GM23338 (cell line): ENCODE measurements at regions not wholly inside any gene's neighbourhood (a gene's known extent, or its start where the extent isn't known, plus 50 kb on each side); places are given as distances from the start of the nearest gene placed in this dataset.

ENCODE experiments used
- ATAC-seq: fragments of 200-7000 bp; cut with Tn5 transposase; 3 replicates; pipeline ENCODE4 v1.9.1; 2020
- DNase-seq: peaks from one replicate; pipeline ENCODE4 v3.0.0-alpha.2; 2015; ENCODE audit warnings: low spot score
- H2AFZ ChIP-seq: fragments of 200-600 bp; sonication (generic); 2 replicates; pipeline ENCODE4 v1.8.0; 2016; ENCODE audit warnings: antibody characterized with exemption, mild to moderate bottlenecking, moderate library complexity
- H3F3A ChIP-seq: fragments of 200-600 bp; sonication (generic); replicated peaks from 2 replicates; pipeline ENCODE4 v1.8.0; 2017; ENCODE audit warnings: antibody characterized with exemption, mixed run types, low read depth
- H3K27ac ChIP-seq: fragments of 200-600 bp; sonication (generic); 2 replicates; pipeline ENCODE4 v1.6.1; 2016; ENCODE audit warnings: low read depth
- H3K27me3 ChIP-seq: fragments of 200-600 bp; sonication (generic); 2 replicates; pipeline ENCODE4 v1.8.0; 2016; ENCODE audit warnings: mild to moderate bottlenecking, mixed run types, moderate library complexity; ENCODE audit not compliant: insufficient read depth
- H3K36me3 ChIP-seq: fragments of 200-600 bp; sonication (generic); 2 replicates; pipeline ENCODE4 v1.8.0; 2016; ENCODE audit warnings: mild to moderate bottlenecking; ENCODE audit not compliant: insufficient read depth
- H3K4me1 ChIP-seq: fragments of 200-600 bp; sonication (generic); 2 replicates; pipeline ENCODE4 v1.8.0; 2016; ENCODE audit warnings: mild to moderate bottlenecking, moderate library complexity; ENCODE audit not compliant: insufficient read depth
- H3K4me2 ChIP-seq: fragments of 200-600 bp; sonication (generic); 2 replicates; pipeline ENCODE4 v1.7.1; 2017; ENCODE audit warnings: mixed run types
- H3K4me3 ChIP-seq: fragments of 200-600 bp; sonication (generic); 2 replicates; pipeline ENCODE4 v1.6.1; 2016; ENCODE audit warnings: mixed run types
- H3K79me2 ChIP-seq: fragments of 200-600 bp; sonication (generic); replicated peaks from 2 replicates; pipeline ENCODE4 v1.8.0; 2017; ENCODE audit warnings: mild to moderate bottlenecking; ENCODE audit not compliant: insufficient read depth
- H3K9me2 ChIP-seq: fragments of 200-600 bp; sonication (generic); 2 replicates; pipeline ENCODE4 v1.8.0; 2017; ENCODE audit not compliant: insufficient read depth
- H4K20me1 ChIP-seq: fragments of 200-600 bp; sonication (generic); replicated peaks from 2 replicates; pipeline ENCODE4 v1.8.0; 2017; ENCODE audit warnings: mild to moderate bottlenecking; ENCODE audit not compliant: insufficient read depth
- H3K27ac Mint-ChIP-seq: 2 replicates; pipeline ENCODE4 v1.8.0; 2020; ENCODE audit warnings: inconsistent platforms, mild to moderate bottlenecking, moderate library complexity, mixed read lengths
- H3K27me3 Mint-ChIP-seq: 3 replicates; pipeline ENCODE4 v1.8.0; 2022; ENCODE audit warnings: low read depth, mild to moderate bottlenecking, moderate library complexity, mixed read lengths, inconsistent platforms; ENCODE audit not compliant: insufficient read depth, poor library complexity
- H3K36me3 Mint-ChIP-seq: 3 replicates; pipeline ENCODE4 v1.8.0; 2021; ENCODE audit warnings: low read depth, mild to moderate bottlenecking, inconsistent platforms, moderate library complexity, mixed read lengths
- H3K4me1 Mint-ChIP-seq: 3 replicates; pipeline ENCODE4 v1.8.0; 2020; ENCODE audit warnings: mild to moderate bottlenecking, inconsistent platforms, mixed read lengths
- H3K4me3 Mint-ChIP-seq: 3 replicates; pipeline ENCODE4 v1.8.0; 2021; ENCODE audit warnings: moderate library complexity, mild to moderate bottlenecking, inconsistent platforms, mixed read lengths
- H3K9me3 Mint-ChIP-seq: 3 replicates; pipeline ENCODE4 v1.8.0; 2020; ENCODE audit warnings: moderate library complexity, mild to moderate bottlenecking, inconsistent platforms, mixed read lengths
- CREB1 ChIP-seq: fragments of 250-450 bp; sonication (Bioruptor Pico); IDR thresholded peaks from 2 replicates; pipeline ENCODE4 v1.5.0; 2020; ENCODE audit warnings: low read depth, mild to moderate bottlenecking, moderate library complexity
- EZH2 ChIP-seq: fragments of 200-600 bp; sonication (generic); IDR thresholded peaks from one replicate; pipeline ENCODE4 v1.8.0; 2017; ENCODE audit warnings: antibody characterized with exemption, mild to moderate bottlenecking, low read depth; ENCODE audit not compliant: unreplicated experiment
- EZH2phosphoT487 ChIP-seq: fragments of 200-600 bp; sonication (generic); IDR thresholded peaks from one replicate; pipeline ENCODE4 v1.8.1; 2018; ENCODE audit warnings: antibody characterized with exemption; ENCODE audit not compliant: unreplicated experiment
- JUNB ChIP-seq: IDR thresholded peaks from one replicate; pipeline ENCODE4 v1.6.1; 2016; ENCODE audit warnings: antibody characterized with exemption; ENCODE audit not compliant: unreplicated experiment
- NANOG ChIP-seq: IDR thresholded peaks from 2 replicates; pipeline ENCODE4 v1.6.1; 2016; ENCODE audit warnings: antibody characterized with exemption, borderline replicate concordance
- POLR2AphosphoS5 ChIP-seq: IDR thresholded peaks from 2 replicates; pipeline ENCODE4 v1.6.1; 2016; ENCODE audit warnings: antibody characterized with exemption, low read depth
- STAT1 ChIP-seq: IDR thresholded peaks from one replicate; pipeline ENCODE4 v1.6.1; 2016; ENCODE audit warnings: antibody characterized with exemption; ENCODE audit not compliant: unreplicated experiment
- ZNF114 ChIP-seq: fragments of 250-450 bp; sonication (Bioruptor Pico); IDR thresholded peaks from 2 replicates; pipeline ENCODE4 v1.5.0; 2020; ENCODE audit warnings: mild to moderate bottlenecking, moderate library complexity
- ZNF331 ChIP-seq: fragments of 250-450 bp; sonication (Bioruptor Pico); IDR thresholded peaks from 2 replicates; pipeline ENCODE4 v1.5.0; 2020; ENCODE audit warnings: low read depth, mild to moderate bottlenecking, moderate library complexity
- TF ChIP-seq, protein P1 (sequence below): IDR thresholded peaks from 2 replicates; pipeline ENCODE4 v1.6.1; 2016; ENCODE audit warnings: antibody characterized with exemption
- TF ChIP-seq, protein P2 (sequence below): fragments of 250-450 bp; sonication (Bioruptor Pico); IDR thresholded peaks from 2 replicates; pipeline ENCODE4 v1.5.0; 2020; ENCODE audit warnings: mild to moderate bottlenecking, moderate library complexity
- TF ChIP-seq, protein P3 (sequence below), 2 experiments: fragments of 200-600 bp in 1 of 2; sonication (generic) in 1 of 2; conservative IDR thresholded peaks; 2 replicates each; pipeline versions ENCODE4 v1.5.1 to v1.6.1; 2016 to 2017; ENCODE audit warnings: antibody characterized with exemption in 2 of 2, low read depth in 2 of 2, mild to moderate bottlenecking in 2 of 2, moderate library complexity in 1 of 2
- TF ChIP-seq, protein P4 (sequence below): IDR thresholded peaks from one replicate; pipeline ENCODE4 v1.6.1; 2018; ENCODE audit warnings: antibody characterized with exemption; ENCODE audit not compliant: unreplicated experiment

GRCh38 chr13:76267216-76267615 lies 619.0 kb downstream of the KCTD12 start:
- Mint-ChIP-seq H3K9me3 (peaks cover 13% of the 10 kb centered on the region; the same call in 2 of the 3 replicates), H3K27ac (no peak overlapping the region), H3K4me1 (no peaks in the 10 kb centered on the region), H3K36me3 (no peaks in the 10 kb centered on the region), H3K27me3 (peaks cover 2% of the 10 kb centered on the region), H3K4me3 (no peak overlapping the region)
- Histone ChIP-seq H3K79me2 (no peaks in the 10 kb centered on the region), H3K4me1 (no peaks in the 10 kb centered on the region), H3K27me3 (no peaks in the 10 kb centered on the region), H3K9me2 (0 out of 2 replicates have a peak, but pooled peaks cover 4% of the 10 kb centered on the region), H4K20me1 (no peaks in the 10 kb centered on the region), H3K36me3 (no peaks in the 10 kb centered on the region), H3K27ac (no peak overlapping the region), H2AFZ (no peak overlapping the region), H3K4me3 (no peak overlapping the region), H3F3A (no peaks in the 10 kb centered on the region), H3K4me2 (no peak overlapping the region)
- TF ChIP-seq, protein P1, sequence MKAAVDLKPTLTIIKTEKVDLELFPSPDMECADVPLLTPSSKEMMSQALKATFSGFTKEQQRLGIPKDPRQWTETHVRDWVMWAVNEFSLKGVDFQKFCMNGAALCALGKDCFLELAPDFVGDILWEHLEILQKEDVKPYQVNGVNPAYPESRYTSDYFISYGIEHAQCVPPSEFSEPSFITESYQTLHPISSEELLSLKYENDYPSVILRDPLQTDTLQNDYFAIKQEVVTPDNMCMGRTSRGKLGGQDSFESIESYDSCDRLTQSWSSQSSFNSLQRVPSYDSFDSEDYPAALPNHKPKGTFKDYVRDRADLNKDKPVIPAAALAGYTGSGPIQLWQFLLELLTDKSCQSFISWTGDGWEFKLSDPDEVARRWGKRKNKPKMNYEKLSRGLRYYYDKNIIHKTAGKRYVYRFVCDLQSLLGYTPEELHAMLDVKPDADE: no peak
- TF ChIP-seq POLR2AphosphoS5 (no peak), NANOG (no peak), ZNF331 (CRISPR knock-in tag) (no peak), STAT1 (no peak), ZNF114 (CRISPR knock-in tag) (no peak), CREB1 (CRISPR knock-in tag) (no peak), EZH2 (no peak), JUNB (no peak), EZH2phosphoT487 (no peak)
- TF ChIP-seq, protein P2, sequence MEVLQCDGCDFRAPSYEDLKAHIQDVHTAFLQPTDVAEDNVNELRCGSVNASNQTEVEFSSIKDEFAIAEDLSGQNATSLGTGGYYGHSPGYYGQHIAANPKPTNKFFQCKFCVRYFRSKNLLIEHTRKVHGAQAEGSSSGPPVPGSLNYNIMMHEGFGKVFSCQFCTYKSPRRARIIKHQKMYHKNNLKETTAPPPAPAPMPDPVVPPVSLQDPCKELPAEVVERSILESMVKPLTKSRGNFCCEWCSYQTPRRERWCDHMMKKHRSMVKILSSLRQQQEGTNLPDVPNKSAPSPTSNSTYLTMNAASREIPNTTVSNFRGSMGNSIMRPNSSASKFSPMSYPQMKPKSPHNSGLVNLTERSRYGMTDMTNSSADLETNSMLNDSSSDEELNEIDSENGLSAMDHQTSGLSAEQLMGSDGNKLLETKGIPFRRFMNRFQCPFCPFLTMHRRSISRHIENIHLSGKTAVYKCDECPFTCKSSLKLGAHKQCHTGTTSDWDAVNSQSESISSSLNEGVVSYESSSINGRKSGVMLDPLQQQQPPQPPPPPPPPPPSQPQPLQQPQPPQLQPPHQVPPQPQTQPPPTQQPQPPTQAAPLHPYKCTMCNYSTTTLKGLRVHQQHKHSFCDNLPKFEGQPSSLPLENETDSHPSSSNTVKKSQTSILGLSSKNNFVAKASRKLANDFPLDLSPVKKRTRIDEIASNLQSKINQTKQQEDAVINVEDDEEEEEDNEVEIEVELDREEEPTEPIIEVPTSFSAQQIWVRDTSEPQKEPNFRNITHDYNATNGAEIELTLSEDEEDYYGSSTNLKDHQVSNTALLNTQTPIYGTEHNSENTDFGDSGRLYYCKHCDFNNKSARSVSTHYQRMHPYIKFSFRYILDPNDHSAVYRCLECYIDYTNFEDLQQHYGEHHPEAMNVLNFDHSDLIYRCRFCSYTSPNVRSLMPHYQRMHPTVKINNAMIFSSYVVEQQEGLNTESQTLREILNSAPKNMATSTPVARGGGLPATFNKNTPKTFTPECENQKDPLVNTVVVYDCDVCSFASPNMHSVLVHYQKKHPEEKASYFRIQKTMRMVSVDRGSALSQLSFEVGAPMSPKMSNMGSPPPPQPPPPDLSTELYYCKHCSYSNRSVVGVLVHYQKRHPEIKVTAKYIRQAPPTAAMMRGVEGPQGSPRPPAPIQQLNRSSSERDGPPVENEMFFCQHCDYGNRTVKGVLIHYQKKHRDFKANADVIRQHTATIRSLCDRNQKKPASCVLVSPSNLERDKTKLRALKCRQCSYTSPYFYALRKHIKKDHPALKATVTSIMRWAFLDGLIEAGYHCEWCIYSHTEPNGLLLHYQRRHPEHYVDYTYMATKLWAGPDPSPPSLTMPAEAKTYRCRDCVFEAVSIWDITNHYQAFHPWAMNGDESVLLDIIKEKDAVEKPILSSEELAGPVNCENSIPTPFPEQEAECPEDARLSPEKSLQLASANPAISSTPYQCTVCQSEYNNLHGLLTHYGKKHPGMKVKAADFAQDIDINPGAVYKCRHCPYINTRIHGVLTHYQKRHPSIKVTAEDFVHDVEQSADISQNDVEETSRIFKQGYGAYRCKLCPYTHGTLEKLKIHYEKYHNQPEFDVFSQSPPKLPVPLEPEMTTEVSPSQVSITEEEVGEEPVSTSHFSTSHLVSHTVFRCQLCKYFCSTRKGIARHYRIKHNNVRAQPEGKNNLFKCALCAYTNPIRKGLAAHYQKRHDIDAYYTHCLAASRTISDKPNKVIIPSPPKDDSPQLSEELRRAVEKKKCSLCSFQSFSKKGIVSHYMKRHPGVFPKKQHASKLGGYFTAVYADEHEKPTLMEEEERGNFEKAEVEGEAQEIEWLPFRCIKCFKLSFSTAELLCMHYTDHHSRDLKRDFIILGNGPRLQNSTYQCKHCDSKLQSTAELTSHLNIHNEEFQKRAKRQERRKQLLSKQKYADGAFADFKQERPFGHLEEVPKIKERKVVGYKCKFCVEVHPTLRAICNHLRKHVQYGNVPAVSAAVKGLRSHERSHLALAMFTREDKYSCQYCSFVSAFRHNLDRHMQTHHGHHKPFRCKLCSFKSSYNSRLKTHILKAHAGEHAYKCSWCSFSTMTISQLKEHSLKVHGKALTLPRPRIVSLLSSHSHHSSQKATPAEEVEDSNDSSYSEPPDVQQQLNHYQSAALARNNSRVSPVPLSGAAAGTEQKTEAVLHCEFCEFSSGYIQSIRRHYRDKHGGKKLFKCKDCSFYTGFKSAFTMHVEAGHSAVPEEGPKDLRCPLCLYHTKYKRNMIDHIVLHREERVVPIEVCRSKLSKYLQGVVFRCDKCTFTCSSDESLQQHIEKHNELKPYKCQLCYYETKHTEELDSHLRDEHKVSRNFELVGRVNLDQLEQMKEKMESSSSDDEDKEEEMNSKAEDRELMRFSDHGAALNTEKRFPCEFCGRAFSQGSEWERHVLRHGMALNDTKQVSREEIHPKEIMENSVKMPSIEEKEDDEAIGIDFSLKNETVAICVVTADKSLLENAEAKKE (CRISPR knock-in tag): no peak
- TF ChIP-seq, protein P3, sequence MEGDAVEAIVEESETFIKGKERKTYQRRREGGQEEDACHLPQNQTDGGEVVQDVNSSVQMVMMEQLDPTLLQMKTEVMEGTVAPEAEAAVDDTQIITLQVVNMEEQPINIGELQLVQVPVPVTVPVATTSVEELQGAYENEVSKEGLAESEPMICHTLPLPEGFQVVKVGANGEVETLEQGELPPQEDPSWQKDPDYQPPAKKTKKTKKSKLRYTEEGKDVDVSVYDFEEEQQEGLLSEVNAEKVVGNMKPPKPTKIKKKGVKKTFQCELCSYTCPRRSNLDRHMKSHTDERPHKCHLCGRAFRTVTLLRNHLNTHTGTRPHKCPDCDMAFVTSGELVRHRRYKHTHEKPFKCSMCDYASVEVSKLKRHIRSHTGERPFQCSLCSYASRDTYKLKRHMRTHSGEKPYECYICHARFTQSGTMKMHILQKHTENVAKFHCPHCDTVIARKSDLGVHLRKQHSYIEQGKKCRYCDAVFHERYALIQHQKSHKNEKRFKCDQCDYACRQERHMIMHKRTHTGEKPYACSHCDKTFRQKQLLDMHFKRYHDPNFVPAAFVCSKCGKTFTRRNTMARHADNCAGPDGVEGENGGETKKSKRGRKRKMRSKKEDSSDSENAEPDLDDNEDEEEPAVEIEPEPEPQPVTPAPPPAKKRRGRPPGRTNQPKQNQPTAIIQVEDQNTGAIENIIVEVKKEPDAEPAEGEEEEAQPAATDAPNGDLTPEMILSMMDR (conservative IDR thresholded peaks at IDR 0.05; ENCODE audit: low read depth in 2 of 2): no peak
- TF ChIP-seq, protein P4, sequence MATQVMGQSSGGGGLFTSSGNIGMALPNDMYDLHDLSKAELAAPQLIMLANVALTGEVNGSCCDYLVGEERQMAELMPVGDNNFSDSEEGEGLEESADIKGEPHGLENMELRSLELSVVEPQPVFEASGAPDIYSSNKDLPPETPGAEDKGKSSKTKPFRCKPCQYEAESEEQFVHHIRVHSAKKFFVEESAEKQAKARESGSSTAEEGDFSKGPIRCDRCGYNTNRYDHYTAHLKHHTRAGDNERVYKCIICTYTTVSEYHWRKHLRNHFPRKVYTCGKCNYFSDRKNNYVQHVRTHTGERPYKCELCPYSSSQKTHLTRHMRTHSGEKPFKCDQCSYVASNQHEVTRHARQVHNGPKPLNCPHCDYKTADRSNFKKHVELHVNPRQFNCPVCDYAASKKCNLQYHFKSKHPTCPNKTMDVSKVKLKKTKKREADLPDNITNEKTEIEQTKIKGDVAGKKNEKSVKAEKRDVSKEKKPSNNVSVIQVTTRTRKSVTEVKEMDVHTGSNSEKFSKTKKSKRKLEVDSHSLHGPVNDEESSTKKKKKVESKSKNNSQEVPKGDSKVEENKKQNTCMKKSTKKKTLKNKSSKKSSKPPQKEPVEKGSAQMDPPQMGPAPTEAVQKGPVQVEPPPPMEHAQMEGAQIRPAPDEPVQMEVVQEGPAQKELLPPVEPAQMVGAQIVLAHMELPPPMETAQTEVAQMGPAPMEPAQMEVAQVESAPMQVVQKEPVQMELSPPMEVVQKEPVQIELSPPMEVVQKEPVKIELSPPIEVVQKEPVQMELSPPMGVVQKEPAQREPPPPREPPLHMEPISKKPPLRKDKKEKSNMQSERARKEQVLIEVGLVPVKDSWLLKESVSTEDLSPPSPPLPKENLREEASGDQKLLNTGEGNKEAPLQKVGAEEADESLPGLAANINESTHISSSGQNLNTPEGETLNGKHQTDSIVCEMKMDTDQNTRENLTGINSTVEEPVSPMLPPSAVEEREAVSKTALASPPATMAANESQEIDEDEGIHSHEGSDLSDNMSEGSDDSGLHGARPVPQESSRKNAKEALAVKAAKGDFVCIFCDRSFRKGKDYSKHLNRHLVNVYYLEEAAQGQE: no peak
- DNase-seq: no peak
- ATAC-seq: no peak
